ENCODE measurements at regions not wholly inside any gene's neighbourhood (a gene's known extent, or its start where the extent isn't known, plus 50 kb on each side); places are given as distances from the start of the nearest gene placed in this dataset.
A peak's percentile ranks its signal among the peaks of the same experiment; 100 is the strongest.

DNA sequence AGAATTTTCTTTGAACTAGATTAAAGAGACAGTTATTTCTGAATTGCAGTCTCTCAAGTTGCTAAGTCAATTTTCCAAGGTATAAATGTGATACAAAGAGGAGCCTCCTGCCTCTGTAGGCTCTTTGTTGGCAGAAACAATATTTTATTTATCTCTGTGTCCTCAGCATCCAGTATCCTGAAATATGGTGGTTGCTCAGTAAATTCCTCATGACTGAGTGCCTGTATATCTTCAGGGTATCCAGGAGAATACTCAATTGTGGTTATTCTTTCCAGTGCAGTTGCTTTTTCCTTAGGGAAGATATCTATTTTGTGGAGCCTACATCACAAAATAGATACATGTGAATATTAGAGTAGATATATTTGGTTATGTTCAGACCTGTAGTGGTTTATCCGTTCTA, 144.8 kb upstream of the FERD3L start:
- H3K9ac ChIP-seq (ENCODE audit: low read length), result no peak overlapping the region
- H3K36me3 ChIP-seq (ENCODE audit: insufficient read depth, low read length), result no peaks in the 10 kb centered on the region
- H3K27me3 ChIP-seq (ENCODE audit: insufficient read depth, low read length), result no peaks in the 10 kb centered on the region
- TF ChIP-seq, protein P1, sequence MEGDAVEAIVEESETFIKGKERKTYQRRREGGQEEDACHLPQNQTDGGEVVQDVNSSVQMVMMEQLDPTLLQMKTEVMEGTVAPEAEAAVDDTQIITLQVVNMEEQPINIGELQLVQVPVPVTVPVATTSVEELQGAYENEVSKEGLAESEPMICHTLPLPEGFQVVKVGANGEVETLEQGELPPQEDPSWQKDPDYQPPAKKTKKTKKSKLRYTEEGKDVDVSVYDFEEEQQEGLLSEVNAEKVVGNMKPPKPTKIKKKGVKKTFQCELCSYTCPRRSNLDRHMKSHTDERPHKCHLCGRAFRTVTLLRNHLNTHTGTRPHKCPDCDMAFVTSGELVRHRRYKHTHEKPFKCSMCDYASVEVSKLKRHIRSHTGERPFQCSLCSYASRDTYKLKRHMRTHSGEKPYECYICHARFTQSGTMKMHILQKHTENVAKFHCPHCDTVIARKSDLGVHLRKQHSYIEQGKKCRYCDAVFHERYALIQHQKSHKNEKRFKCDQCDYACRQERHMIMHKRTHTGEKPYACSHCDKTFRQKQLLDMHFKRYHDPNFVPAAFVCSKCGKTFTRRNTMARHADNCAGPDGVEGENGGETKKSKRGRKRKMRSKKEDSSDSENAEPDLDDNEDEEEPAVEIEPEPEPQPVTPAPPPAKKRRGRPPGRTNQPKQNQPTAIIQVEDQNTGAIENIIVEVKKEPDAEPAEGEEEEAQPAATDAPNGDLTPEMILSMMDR (IDR thresholded peaks at IDR 0.05; ENCODE audit: insufficient read depth, low read depth, low read length), result no peak
- TF ChIP-seq EZH2 (IDR thresholded peaks at IDR 0.05; ENCODE audit: insufficient read depth, low read length), result no peak
- no peaks in the 10 kb centered on the region for H4K20me1 ChIP-seq (ENCODE audit: insufficient read depth, low read length)
- no peaks in the 10 kb centered on the region for H3K36me3 Mint-ChIP-seq (ENCODE audit: low read depth, unreplicated experiment)
- no peaks in the 10 kb centered on the region for H3K4me1 ChIP-seq (ENCODE audit: insufficient read depth, low read length)
- H3K27ac ChIP-seq (ENCODE audit: low read depth, low read length), result no peak overlapping the region
- no peak overlapping the region for H3K4me3 Mint-ChIP-seq (ENCODE audit: unreplicated experiment)
- peaks cover 8% of the 10 kb centered on the region for H3K4me1 Mint-ChIP-seq (ENCODE audit: low read depth, unreplicated experiment)
- H3K79me2 ChIP-seq (ENCODE audit: insufficient read depth, low read length), result no peaks in the 10 kb centered on the region
- FAIRE-seq (no peak), DNase-seq (ENCODE audit: low read depth) (no peak)
- H2AFZ ChIP-seq (ENCODE audit: low read depth, low read length), result no peak overlapping the region
- H3K27ac Mint-ChIP-seq (ENCODE audit: unreplicated experiment), result no peak overlapping the region
- H3K9me3 ChIP-seq (ENCODE audit: insufficient read depth, low read depth, low read length), result no peaks in the 10 kb centered on the region
- no peak overlapping the region for H3K4me3 ChIP-seq (ENCODE audit: insufficient read depth, low read depth, low read length)
- H3K9me3 Mint-ChIP-seq (ENCODE audit: unreplicated experiment), result no peaks in the 10 kb centered on the region
- H3K4me2 ChIP-seq (ENCODE audit: low read length), result no peak overlapping the region
- no peaks in the 10 kb centered on the region for H3K27me3 Mint-ChIP-seq (ENCODE audit: low read depth, unreplicated experiment)

DNA sequence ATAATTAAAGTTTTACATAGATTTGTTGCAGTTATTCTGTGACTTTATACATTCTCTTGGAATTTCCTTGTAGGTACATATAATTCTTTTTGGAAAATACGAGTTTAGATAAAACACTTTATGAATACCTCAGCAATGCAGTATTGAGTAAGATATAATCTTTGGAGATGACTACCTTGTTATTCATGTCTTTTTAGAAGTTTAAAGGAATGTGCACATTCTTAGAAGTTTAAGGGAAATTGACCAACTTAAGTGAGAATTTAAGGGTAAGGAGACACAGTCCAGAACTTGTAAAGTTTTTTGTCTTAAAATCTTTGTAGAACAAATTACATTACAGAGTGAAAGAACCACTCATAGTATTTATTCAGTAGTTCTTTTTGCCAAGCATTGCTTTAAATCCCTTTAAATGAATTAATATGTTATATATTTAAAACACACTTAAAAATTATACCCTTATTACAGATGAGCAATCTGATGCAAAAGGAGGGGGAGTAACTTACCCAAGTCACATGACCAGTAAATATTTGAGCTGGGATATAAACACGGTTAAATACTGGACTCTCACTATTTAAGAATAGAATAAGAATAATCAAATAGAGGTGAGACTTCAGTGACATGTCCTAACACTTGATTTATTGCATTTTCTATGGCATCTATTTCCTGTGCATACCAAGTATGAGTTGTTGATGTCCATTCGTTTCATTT, 139.5 kb upstream of the FERD3L start:
- H3K36me3 Mint-ChIP-seq (ENCODE audit: low read depth, unreplicated experiment), result no peaks in the 10 kb centered on the region
- Histone ChIP-seq H3K27ac (ENCODE audit: low read depth, low read length) (no peak overlapping the region), H3K9ac (ENCODE audit: low read length) (no peak overlapping the region), H3K36me3 (ENCODE audit: insufficient read depth, low read length) (no peaks in the 10 kb centered on the region), H3K4me3 (ENCODE audit: insufficient read depth, low read depth, low read length) (no peak overlapping the region), H2AFZ (ENCODE audit: low read depth, low read length) (no peak overlapping the region), H3K79me2 (ENCODE audit: insufficient read depth, low read length) (no peaks in the 10 kb centered on the region), H3K4me1 (ENCODE audit: insufficient read depth, low read length) (no peaks in the 10 kb centered on the region), H3K9me3 (ENCODE audit: insufficient read depth, low read depth, low read length) (no peaks in the 10 kb centered on the region), H3K4me2 (ENCODE audit: low read length) (no peak overlapping the region), H3K27me3 (ENCODE audit: insufficient read depth, low read length) (no peaks in the 10 kb centered on the region), H4K20me1 (ENCODE audit: insufficient read depth, low read length) (no peaks in the 10 kb centered on the region)
- no peak overlapping the region for H3K4me3 Mint-ChIP-seq (ENCODE audit: unreplicated experiment)
- no peak overlapping the region for H3K27ac Mint-ChIP-seq (ENCODE audit: unreplicated experiment)
- no peaks in the 10 kb centered on the region for H3K4me1 Mint-ChIP-seq (ENCODE audit: low read depth, unreplicated experiment)
- DNase-seq (ENCODE audit: low read depth) (peak; percentile 45), FAIRE-seq (no peak)
- peaks cover 5% of the 10 kb centered on the region for H3K9me3 Mint-ChIP-seq (ENCODE audit: unreplicated experiment)
- no peak for TF ChIP-seq EZH2 (IDR thresholded peaks at IDR 0.05; ENCODE audit: insufficient read depth, low read length)
- TF ChIP-seq, protein P1 (IDR thresholded peaks at IDR 0.05; ENCODE audit: insufficient read depth, low read depth, low read length), result no peak
- H3K27me3 Mint-ChIP-seq (ENCODE audit: low read depth, unreplicated experiment), result no peaks in the 10 kb centered on the region

- no peaks in the 10 kb centered on the region for H3K4me1 Mint-ChIP-seq (ENCODE audit: low read depth, unreplicated experiment)
- no peak overlapping the region for H3K27ac Mint-ChIP-seq (ENCODE audit: unreplicated experiment)
- no peaks in the 10 kb centered on the region for H3K36me3 Mint-ChIP-seq (ENCODE audit: low read depth, unreplicated experiment)
- H3K36me3 ChIP-seq (ENCODE audit: insufficient read depth, low read length), result no peaks in the 10 kb centered on the region
- no peaks in the 10 kb centered on the region for H3K27me3 Mint-ChIP-seq (ENCODE audit: low read depth, unreplicated experiment)
- no peak overlapping the region for H3K9ac ChIP-seq (ENCODE audit: low read length)
- H3K4me2 ChIP-seq (ENCODE audit: low read length), result no peak overlapping the region
- peaks cover 5% of the 10 kb centered on the region for H3K9me3 Mint-ChIP-seq (ENCODE audit: unreplicated experiment)
- no peaks in the 10 kb centered on the region for H3K9me3 ChIP-seq (ENCODE audit: insufficient read depth, low read depth, low read length)
- H3K4me1 ChIP-seq (ENCODE audit: insufficient read depth, low read length), result no peaks in the 10 kb centered on the region
- no peaks in the 10 kb centered on the region for H3K27me3 ChIP-seq (ENCODE audit: insufficient read depth, low read length)
- H3K4me3 ChIP-seq (ENCODE audit: insufficient read depth, low read depth, low read length), result no peak overlapping the region
- no peak overlapping the region for H2AFZ ChIP-seq (ENCODE audit: low read depth, low read length)
- H3K4me3 Mint-ChIP-seq (ENCODE audit: unreplicated experiment), result no peak overlapping the region
- peak; percentile 34 for FAIRE-seq
- no peak for DNase-seq (ENCODE audit: low read depth)
- no peaks in the 10 kb centered on the region for H3K79me2 ChIP-seq (ENCODE audit: insufficient read depth, low read length)
- no peak overlapping the region for H3K27ac ChIP-seq (ENCODE audit: low read depth, low read length)
- no peak for TF ChIP-seq EZH2 (IDR thresholded peaks at IDR 0.05; ENCODE audit: insufficient read depth, low read length)
- TF ChIP-seq, protein P1 (IDR thresholded peaks at IDR 0.05; ENCODE audit: insufficient read depth, low read depth, low read length), result no peak
- H4K20me1 ChIP-seq (ENCODE audit: insufficient read depth, low read length), result no peaks in the 10 kb centered on the region
Observed at GRCh38 chr7:19284136-19284535, 138.9 kb upstream of the FERD3L start.
